Uterus (tissue), 2 donors: ENCODE measurements at regions not wholly inside any gene's neighbourhood (a gene's known extent, or its start where the extent isn't known, plus 50 kb on each side); places are given as distances from the start of the nearest gene placed in this dataset.

Experiments used
- POLR2A ChIP-seq, 2 donors: fragments of 450-650 bp; IDR thresholded peaks; one replicate each; pipeline ENCODE4 v1.6.1; 2016; ENCODE audit warnings: antibody characterized with exemption in 2 of 2, mild to moderate bottlenecking in 1 of 2, moderate library complexity in 1 of 2
- TF ChIP-seq, protein P1 (sequence below), 4 experiments: fragments of 200-600 bp in 2 of 4; fragments of 450-650 bp in 2 of 4; sonication (generic) in 2 of 4; IDR thresholded peaks; one replicate each; pipeline ENCODE4 v1.5.1; 2016 to 2019; ENCODE audit warnings: antibody characterized with exemption in 4 of 4, mild to moderate bottlenecking in 2 of 4, moderate library complexity in 1 of 4

DNA sequence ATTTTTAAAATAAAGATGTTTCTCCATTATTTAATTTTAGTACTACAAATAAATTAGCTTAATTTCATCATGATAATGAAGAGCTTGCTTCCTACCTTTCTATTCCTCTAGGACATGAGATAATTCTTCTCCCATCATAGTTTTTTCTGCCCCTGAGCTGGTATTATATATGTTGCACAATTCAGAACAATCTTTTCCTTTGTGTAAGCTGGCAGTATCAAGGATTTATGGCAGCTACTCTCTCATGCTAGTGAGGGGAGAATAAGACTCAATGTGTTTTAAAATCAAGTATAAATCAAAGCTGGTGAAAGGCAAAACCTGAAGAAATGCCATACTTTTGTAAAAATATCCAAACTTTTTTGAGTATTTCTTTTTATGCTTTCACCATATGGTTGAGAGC is 1405.3 kb downstream of the SI start:
- TF ChIP-seq, protein P1, sequence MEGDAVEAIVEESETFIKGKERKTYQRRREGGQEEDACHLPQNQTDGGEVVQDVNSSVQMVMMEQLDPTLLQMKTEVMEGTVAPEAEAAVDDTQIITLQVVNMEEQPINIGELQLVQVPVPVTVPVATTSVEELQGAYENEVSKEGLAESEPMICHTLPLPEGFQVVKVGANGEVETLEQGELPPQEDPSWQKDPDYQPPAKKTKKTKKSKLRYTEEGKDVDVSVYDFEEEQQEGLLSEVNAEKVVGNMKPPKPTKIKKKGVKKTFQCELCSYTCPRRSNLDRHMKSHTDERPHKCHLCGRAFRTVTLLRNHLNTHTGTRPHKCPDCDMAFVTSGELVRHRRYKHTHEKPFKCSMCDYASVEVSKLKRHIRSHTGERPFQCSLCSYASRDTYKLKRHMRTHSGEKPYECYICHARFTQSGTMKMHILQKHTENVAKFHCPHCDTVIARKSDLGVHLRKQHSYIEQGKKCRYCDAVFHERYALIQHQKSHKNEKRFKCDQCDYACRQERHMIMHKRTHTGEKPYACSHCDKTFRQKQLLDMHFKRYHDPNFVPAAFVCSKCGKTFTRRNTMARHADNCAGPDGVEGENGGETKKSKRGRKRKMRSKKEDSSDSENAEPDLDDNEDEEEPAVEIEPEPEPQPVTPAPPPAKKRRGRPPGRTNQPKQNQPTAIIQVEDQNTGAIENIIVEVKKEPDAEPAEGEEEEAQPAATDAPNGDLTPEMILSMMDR (IDR thresholded peaks at IDR 0.05), result no peak
- TF ChIP-seq POLR2A (IDR thresholded peaks at IDR 0.05), result no peak
